ENCODE measurements at regions not wholly inside any gene's neighbourhood (a gene's known extent, or its start where the extent isn't known, plus 50 kb on each side); places are given as distances from the start of the nearest gene placed in this dataset.

- Histone ChIP-seq H3K27ac (ENCODE audit: low read depth in 1 of 2, low read length in 2 of 2) (peak overlapping the region; percentile 44 to 56), H3K4me3 (ENCODE audit: low read depth in 1 of 3, low read length in 3 of 3) (no peak overlapping the region), H3K9ac (ENCODE audit: low read depth in 1 of 2, low read length in 2 of 2) (no peak overlapping the region), H3K36me3 (ENCODE audit: control insufficient read depth in 4 of 4, insufficient read depth in 3 of 4, low read depth in 1 of 4, low read length in 3 of 4) (no peaks in the 10 kb centered on the region), H3K9me3 (ENCODE audit: control insufficient read depth in 4 of 4, low read length in 3 of 4) (no peaks in the 10 kb centered on the region), H3K4me1 (ENCODE audit: control insufficient read depth in 4 of 4, insufficient read depth in 4 of 4, low read length in 3 of 4) (peaks cover 0 to 22% (median 16%) of the 10 kb centered on the region in 4 donors), H3K27me3 (ENCODE audit: control insufficient read depth in 4 of 4, insufficient read depth in 4 of 4, low read length in 3 of 4) (no peaks in the 10 kb centered on the region)
- no peak for DNase-seq (ENCODE audit: low spot score)
- no peak for TF ChIP-seq NR2F2 (IDR thresholded peaks at IDR 0.05)
- no peak for TF ChIP-seq JUND (IDR thresholded peaks at IDR 0.05)
- TF ChIP-seq ATF3 (IDR thresholded peaks at IDR 0.05), result no peak
- TF ChIP-seq RAD21 (IDR thresholded peaks at IDR 0.05), result no peak
- TF ChIP-seq RXRA (IDR thresholded peaks at IDR 0.05), result peak in 1 of 2 donors; percentile 16
- TF ChIP-seq FOXA1 (IDR thresholded peaks at IDR 0.05), result no peak
- TF ChIP-seq GABPA (IDR thresholded peaks at IDR 0.05 in 1 of 2, conservative IDR thresholded peaks at IDR 0.05 in 1 of 2), result no peak
- TF ChIP-seq SP1 (IDR thresholded peaks at IDR 0.05), result no peak
- TF ChIP-seq EGR1 (IDR thresholded peaks at IDR 0.05; ENCODE audit: low read depth in 2 of 2), result no peak
- no peak for TF ChIP-seq YY1 (IDR thresholded peaks at IDR 0.05)
- TF ChIP-seq ZBTB33 (IDR thresholded peaks at IDR 0.05), result no peak
- no peak for TF ChIP-seq REST (IDR thresholded peaks at IDR 0.05)
- no peak for TF ChIP-seq TAF1 (conservative IDR thresholded peaks at IDR 0.05)
- TF ChIP-seq HNF4A (conservative IDR thresholded peaks at IDR 0.05), result peak in 1 of 2 donors; percentile 1
- WGBS, result 64% methylated on average over 8 of the region's 8 CpGs
Observed at GRCh38 chr6:6994796-6995195, 113.0 kb upstream of the RREB1 start.

- no peak overlapping the region for H3K4me3 ChIP-seq (ENCODE audit: low read depth in 1 of 3, low read length in 3 of 3)
- DNase-seq (ENCODE audit: low spot score), result no peak
- 81% methylated on average over 1 of the region's 1 CpG for WGBS
- H3K36me3 ChIP-seq (ENCODE audit: control insufficient read depth in 4 of 4, insufficient read depth in 3 of 4, low read depth in 1 of 4, low read length in 3 of 4), result no peaks in the 10 kb centered on the region
- H3K4me1 ChIP-seq (ENCODE audit: control insufficient read depth in 4 of 4, insufficient read depth in 4 of 4, low read length in 3 of 4), result peaks cover 0 to 22% (median 16%) of the 10 kb centered on the region in 4 donors
- no peak overlapping the region for H3K9ac ChIP-seq (ENCODE audit: low read depth in 1 of 2, low read length in 2 of 2)
- peak overlapping the region in 1 of 2 donors; percentile 44 for H3K27ac ChIP-seq (ENCODE audit: low read depth in 1 of 2, low read length in 2 of 2)
- no peaks in the 10 kb centered on the region for H3K9me3 ChIP-seq (ENCODE audit: control insufficient read depth in 4 of 4, low read length in 3 of 4)
- no peaks in the 10 kb centered on the region for H3K27me3 ChIP-seq (ENCODE audit: control insufficient read depth in 4 of 4, insufficient read depth in 4 of 4, low read length in 3 of 4)
- TF ChIP-seq JUND (IDR thresholded peaks at IDR 0.05) (no peak), REST (IDR thresholded peaks at IDR 0.05) (no peak), FOXA1 (IDR thresholded peaks at IDR 0.05) (no peak), GABPA (IDR thresholded peaks at IDR 0.05 in 1 of 2, conservative IDR thresholded peaks at IDR 0.05 in 1 of 2) (no peak), SP1 (IDR thresholded peaks at IDR 0.05) (no peak), TAF1 (conservative IDR thresholded peaks at IDR 0.05) (no peak), YY1 (IDR thresholded peaks at IDR 0.05) (no peak), HNF4A (conservative IDR thresholded peaks at IDR 0.05) (no peak), ATF3 (IDR thresholded peaks at IDR 0.05) (no peak), RAD21 (IDR thresholded peaks at IDR 0.05) (no peak), NR2F2 (IDR thresholded peaks at IDR 0.05) (no peak), RXRA (IDR thresholded peaks at IDR 0.05) (no peak), FOXA2 (IDR thresholded peaks at IDR 0.05) (no peak), CTCF (IDR thresholded peaks at IDR 0.05; ENCODE audit: low read depth, low read length, missing input control) (no peak), HNF4G (IDR thresholded peaks at IDR 0.05) (no peak), EGR1 (IDR thresholded peaks at IDR 0.05; ENCODE audit: low read depth in 2 of 2) (no peak), MAX (IDR thresholded peaks at IDR 0.05) (no peak)
Observed at GRCh38 chr6:6995328-6995727, 112.4 kb upstream of the RREB1 start.

All from liver (tissue), 8 donors.